ENCODE measurements at regions not wholly inside any gene's neighbourhood (a gene's known extent, or its start where the extent isn't known, plus 50 kb on each side); places are given as distances from the start of the nearest gene placed in this dataset.

GRCh38 chr19:56993851-56994250, 125.9 kb upstream of the USP29 start:
- WGBS (ENCODE audit: insufficient coverage, low lambda C conversion rate) = no CpG with 5 or more reads among the region's 8 CpGs
- DNase-seq = no peak
- Histone ChIP-seq H3K4me3 (ENCODE audit: low read length) (no peak overlapping the region), H3K27me3 (ENCODE audit: control insufficient read depth, insufficient read depth, low read length) (no peaks in the 10 kb centered on the region), H3K9me3 (ENCODE audit: control insufficient read depth, low read depth, low read length) (no peaks in the 10 kb centered on the region), H3K4me1 (ENCODE audit: control insufficient read depth, insufficient read depth, low read length) (no peaks in the 10 kb centered on the region), H3K27ac (ENCODE audit: low read length) (no peak overlapping the region), H3K36me3 (ENCODE audit: control insufficient read depth, insufficient read depth, low read length) (no peaks in the 10 kb centered on the region)

DNA sequence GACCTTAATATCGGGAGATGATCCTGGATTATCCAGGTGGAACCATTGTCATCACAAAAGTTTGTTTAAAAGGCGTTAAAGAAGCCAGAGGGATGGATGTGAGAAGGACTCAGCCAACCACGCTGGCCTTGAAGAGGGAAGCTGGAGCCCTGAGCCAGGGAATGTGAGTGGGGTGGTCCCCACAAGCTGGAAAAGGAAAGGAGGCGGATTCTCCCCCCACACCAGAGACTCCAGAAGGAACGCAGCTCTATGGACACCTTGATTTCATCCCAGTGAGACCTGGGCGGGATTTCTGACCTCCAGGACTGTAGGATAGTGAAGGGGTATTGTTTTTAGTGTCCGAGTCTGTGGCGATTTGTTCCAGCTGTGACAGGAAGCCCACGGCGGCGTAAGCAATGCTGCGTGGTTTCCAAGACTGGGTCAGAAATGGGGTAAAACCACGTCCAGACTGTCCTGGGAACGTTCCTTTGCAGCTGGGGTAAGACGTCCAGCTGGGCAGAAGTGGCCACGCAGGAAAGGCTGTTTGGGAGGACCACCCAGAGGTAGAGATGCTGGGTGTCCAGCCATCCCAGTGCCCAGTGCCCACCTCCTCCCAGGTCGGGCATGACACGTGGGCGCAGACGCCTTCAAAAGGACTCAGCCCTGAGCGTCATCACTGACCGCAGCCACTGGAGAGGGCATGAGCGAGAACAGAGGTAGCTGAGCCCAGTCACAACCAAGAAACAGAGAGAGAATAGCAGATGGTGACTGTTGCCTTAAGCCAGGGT, 125.4 kb upstream of the USP29 start:
- Histone ChIP-seq H3K36me3 (ENCODE audit: control insufficient read depth, insufficient read depth, low read length) (no peaks in the 10 kb centered on the region), H3K27ac (ENCODE audit: low read length) (no peak overlapping the region), H3K27me3 (ENCODE audit: control insufficient read depth, insufficient read depth, low read length) (no peaks in the 10 kb centered on the region), H3K9me3 (ENCODE audit: control insufficient read depth, low read depth, low read length) (no peaks in the 10 kb centered on the region), H3K4me3 (ENCODE audit: low read length) (no peak overlapping the region), H3K4me1 (ENCODE audit: control insufficient read depth, insufficient read depth, low read length) (no peaks in the 10 kb centered on the region)
- 50% methylated on average over 2 of the region's 23 CpGs for WGBS (ENCODE audit: insufficient coverage, low lambda C conversion rate)
- no peak for DNase-seq

DNA sequence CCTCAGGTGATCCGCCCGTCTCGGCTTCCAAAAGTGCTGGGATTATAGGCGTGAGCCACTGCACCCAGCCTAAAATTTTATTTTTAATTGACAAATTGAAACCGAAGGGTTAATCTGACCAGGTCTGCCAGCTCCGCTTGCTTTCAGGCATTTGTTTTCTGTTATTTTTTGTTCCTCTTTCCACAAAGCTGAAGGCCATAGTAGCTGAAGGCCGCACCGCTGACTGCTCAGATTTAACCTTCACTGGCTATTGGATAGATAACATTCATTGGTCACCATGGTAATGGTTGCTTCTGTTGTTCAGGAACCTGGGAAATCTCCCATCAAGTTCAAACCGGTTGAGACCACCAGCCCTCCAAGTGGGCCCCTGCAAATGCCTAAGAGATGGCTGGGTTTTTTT, 124.5 kb upstream of the USP29 start:
- Histone ChIP-seq H3K27ac (ENCODE audit: low read length) (no peak overlapping the region), H3K4me1 (ENCODE audit: control insufficient read depth, insufficient read depth, low read length) (no peaks in the 10 kb centered on the region), H3K4me3 (ENCODE audit: low read length) (no peak overlapping the region), H3K36me3 (ENCODE audit: control insufficient read depth, insufficient read depth, low read length) (no peaks in the 10 kb centered on the region), H3K27me3 (ENCODE audit: control insufficient read depth, insufficient read depth, low read length) (no peaks in the 10 kb centered on the region), H3K9me3 (ENCODE audit: control insufficient read depth, low read depth, low read length) (no peaks in the 10 kb centered on the region)
- 20% methylated on average over 1 of the region's 9 CpGs for WGBS (ENCODE audit: insufficient coverage, low lambda C conversion rate)
- DNase-seq = no peak

DNA sequence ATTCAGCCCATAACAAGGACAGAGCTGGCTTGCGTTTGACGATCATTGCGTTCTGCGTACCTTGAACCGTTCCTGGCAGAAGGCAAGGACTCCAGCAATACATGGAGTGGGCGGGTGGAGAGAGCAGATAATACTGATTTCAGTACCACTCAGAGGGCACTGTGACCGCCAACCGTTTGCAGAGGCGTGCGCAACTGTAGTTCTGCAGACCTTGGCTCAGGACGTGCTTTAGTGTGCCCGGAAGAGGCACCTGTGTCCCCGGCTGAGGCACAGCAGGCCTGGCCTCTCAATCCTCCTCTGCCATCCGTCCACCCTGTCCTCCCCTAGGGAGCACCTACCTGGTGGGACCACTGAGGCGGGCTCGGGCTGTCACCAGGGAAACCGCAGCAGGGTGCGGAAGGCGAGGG, 117.6 kb upstream of the USP29 start:
- WGBS (ENCODE audit: insufficient coverage, low lambda C conversion rate) = 90% methylated on average over 2 of the region's 19 CpGs
- no peaks in the 10 kb centered on the region for H3K4me1 ChIP-seq (ENCODE audit: control insufficient read depth, insufficient read depth, low read length)
- no peak overlapping the region for H3K27ac ChIP-seq (ENCODE audit: low read length)
- no peaks in the 10 kb centered on the region for H3K27me3 ChIP-seq (ENCODE audit: control insufficient read depth, insufficient read depth, low read length)
- peaks cover 3% of the 10 kb centered on the region for H3K9me3 ChIP-seq (ENCODE audit: control insufficient read depth, low read depth, low read length)
- H3K4me3 ChIP-seq (ENCODE audit: low read length) = no peak overlapping the region
- no peaks in the 10 kb centered on the region for H3K36me3 ChIP-seq (ENCODE audit: control insufficient read depth, insufficient read depth, low read length)
- DNase-seq = no peak

GRCh38 chr19:57002710-57003109, 117.1 kb upstream of the USP29 start:
- H3K9me3 ChIP-seq (ENCODE audit: control insufficient read depth, low read depth, low read length) = peaks cover 3% of the 10 kb centered on the region

GRCh38 chr19:57004418-57004817, 115.4 kb upstream of the USP29 start:
- Histone ChIP-seq H3K27me3 (ENCODE audit: control insufficient read depth, insufficient read depth, low read length) (no peaks in the 10 kb centered on the region), H3K36me3 (ENCODE audit: control insufficient read depth, insufficient read depth, low read length) (no peaks in the 10 kb centered on the region), H3K27ac (ENCODE audit: low read length) (no peak overlapping the region), H3K4me3 (ENCODE audit: low read length) (no peak overlapping the region), H3K9me3 (ENCODE audit: control insufficient read depth, low read depth, low read length) (peaks cover 3% of the 10 kb centered on the region), H3K4me1 (ENCODE audit: control insufficient read depth, insufficient read depth, low read length) (no peaks in the 10 kb centered on the region)
- no peak for DNase-seq
- 100% methylated on average over 4 of the region's 13 CpGs for WGBS (ENCODE audit: insufficient coverage, low lambda C conversion rate)

More at GRCh38 chr19:57002710-57003109, 117.1 kb upstream of the USP29 start:
- Histone ChIP-seq H3K27ac (ENCODE audit: low read length) (no peak overlapping the region), H3K36me3 (ENCODE audit: control insufficient read depth, insufficient read depth, low read length) (no peaks in the 10 kb centered on the region), H3K4me3 (ENCODE audit: low read length) (no peak overlapping the region), H3K4me1 (ENCODE audit: control insufficient read depth, insufficient read depth, low read length) (no peaks in the 10 kb centered on the region), H3K27me3 (ENCODE audit: control insufficient read depth, insufficient read depth, low read length) (no peaks in the 10 kb centered on the region)
- WGBS (ENCODE audit: insufficient coverage, low lambda C conversion rate) = 93% methylated on average over 3 of the region's 15 CpGs
- no peak for DNase-seq

DNA sequence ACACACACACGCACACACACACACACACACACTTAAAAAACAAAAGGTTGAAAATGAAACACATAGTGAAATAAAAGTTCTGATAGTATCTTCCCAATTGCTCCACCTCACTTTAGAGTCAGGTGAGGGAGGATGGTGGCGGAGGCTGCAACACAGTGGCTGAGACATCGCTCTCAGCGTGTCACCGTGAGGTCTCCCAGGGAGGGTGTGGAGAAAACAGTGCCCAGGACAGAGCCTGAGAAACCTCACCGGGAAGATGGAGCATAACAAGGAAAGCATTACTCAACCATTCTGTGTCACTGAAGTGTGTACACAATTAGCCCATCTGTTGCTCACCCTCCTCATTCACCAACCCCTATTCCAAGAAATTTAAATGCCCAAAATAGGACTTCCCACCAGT, 111.4 kb upstream of the USP29 start:
- no peaks in the 10 kb centered on the region for H3K4me1 ChIP-seq (ENCODE audit: control insufficient read depth, insufficient read depth, low read length)
- H3K27ac ChIP-seq (ENCODE audit: low read length) = no peak overlapping the region
- no peaks in the 10 kb centered on the region for H3K27me3 ChIP-seq (ENCODE audit: control insufficient read depth, insufficient read depth, low read length)
- no peak overlapping the region for H3K4me3 ChIP-seq (ENCODE audit: low read length)
- no peaks in the 10 kb centered on the region for H3K36me3 ChIP-seq (ENCODE audit: control insufficient read depth, insufficient read depth, low read length)
- WGBS (ENCODE audit: insufficient coverage, low lambda C conversion rate) = no CpG with 5 or more reads among the region's 6 CpGs
- DNase-seq = no peak
- peaks cover 3% of the 10 kb centered on the region for H3K9me3 ChIP-seq (ENCODE audit: control insufficient read depth, low read depth, low read length)

GRCh38 chr19:57010541-57010940, 109.2 kb upstream of the USP29 start:
- Histone ChIP-seq H3K4me3 (ENCODE audit: low read length) (no peak overlapping the region), H3K9me3 (ENCODE audit: control insufficient read depth, low read depth, low read length) (no peaks in the 10 kb centered on the region), H3K36me3 (ENCODE audit: control insufficient read depth, insufficient read depth, low read length) (no peaks in the 10 kb centered on the region), H3K27ac (ENCODE audit: low read length) (no peak overlapping the region), H3K4me1 (ENCODE audit: control insufficient read depth, insufficient read depth, low read length) (no peaks in the 10 kb centered on the region), H3K27me3 (ENCODE audit: control insufficient read depth, insufficient read depth, low read length) (no peaks in the 10 kb centered on the region)
- DNase-seq = no peak
- 88% methylated on average over 8 of the region's 16 CpGs for WGBS (ENCODE audit: insufficient coverage, low lambda C conversion rate)

GRCh38 chr19:57016076-57016475, 103.7 kb upstream of the USP29 start:
- no peaks in the 10 kb centered on the region for H3K36me3 ChIP-seq (ENCODE audit: control insufficient read depth, insufficient read depth, low read length)
- H3K4me1 ChIP-seq (ENCODE audit: control insufficient read depth, insufficient read depth, low read length) = no peaks in the 10 kb centered on the region
- peaks cover 3% of the 10 kb centered on the region for H3K9me3 ChIP-seq (ENCODE audit: control insufficient read depth, low read depth, low read length)
- H3K27ac ChIP-seq (ENCODE audit: low read length) = no peak overlapping the region
- H3K27me3 ChIP-seq (ENCODE audit: control insufficient read depth, insufficient read depth, low read length) = no peaks in the 10 kb centered on the region
- no peak overlapping the region for H3K4me3 ChIP-seq (ENCODE audit: low read length)
- WGBS (ENCODE audit: insufficient coverage, low lambda C conversion rate) = no CpG with 5 or more reads among the region's 27 CpGs
- DNase-seq = no peak

GRCh38 chr19:57016491-57016890, 103.3 kb upstream of the USP29 start:
- no peaks in the 10 kb centered on the region for H3K36me3 ChIP-seq (ENCODE audit: control insufficient read depth, insufficient read depth, low read length)
- H3K4me3 ChIP-seq (ENCODE audit: low read length) = no peak overlapping the region
- H3K9me3 ChIP-seq (ENCODE audit: control insufficient read depth, low read depth, low read length) = peaks cover 3% of the 10 kb centered on the region
- DNase-seq = no peak
- H3K4me1 ChIP-seq (ENCODE audit: control insufficient read depth, insufficient read depth, low read length) = no peaks in the 10 kb centered on the region
- H3K27ac ChIP-seq (ENCODE audit: low read length) = no peak overlapping the region
- WGBS (ENCODE audit: insufficient coverage, low lambda C conversion rate) = no CpG with 5 or more reads among the region's 14 CpGs
- H3K27me3 ChIP-seq (ENCODE audit: control insufficient read depth, insufficient read depth, low read length) = no peaks in the 10 kb centered on the region

- no peaks in the 10 kb centered on the region for H3K36me3 ChIP-seq (ENCODE audit: control insufficient read depth, insufficient read depth, low read length)
- DNase-seq = no peak
- H3K27me3 ChIP-seq (ENCODE audit: control insufficient read depth, insufficient read depth, low read length) = no peaks in the 10 kb centered on the region
- no peaks in the 10 kb centered on the region for H3K9me3 ChIP-seq (ENCODE audit: control insufficient read depth, low read depth, low read length)
- no CpG with 5 or more reads among the region's 4 CpGs for WGBS (ENCODE audit: insufficient coverage, low lambda C conversion rate)
- no peaks in the 10 kb centered on the region for H3K4me1 ChIP-seq (ENCODE audit: control insufficient read depth, insufficient read depth, low read length)
- no peak overlapping the region for H3K4me3 ChIP-seq (ENCODE audit: low read length)
- no peak overlapping the region for H3K27ac ChIP-seq (ENCODE audit: low read length)
Observed at GRCh38 chr19:57025491-57025890, 94.3 kb upstream of the USP29 start.
